Panc1 (cell line): ENCODE measurements at regions not wholly inside any gene's neighbourhood (a gene's known extent, or its start where the extent isn't known, plus 50 kb on each side); places are given as distances from the start of the nearest gene placed in this dataset.

Source experiments
- ATAC-seq: fragments of 200-7000 bp; cut with Tn5 transposase; 2 replicates; pipeline ENCODE4 v1.9.1; 2020; ENCODE audit warnings: mild to moderate bottlenecking, moderate library complexity
- BruUV-seq: library from RNA; stranded (reverse); fragments of 400-500 nt; replicated peaks from 2 replicates; lab custom pipeline; 2021; lab: Mats Ljungman, UMichigan
- CTCF ChIA-PET: fragments of 300-600 bp; sonication (Branson Sonifier 250); formaldehyde crosslinking; loops from one replicate; lab custom pipeline; 2022; ENCODE audit warnings: antibody characterized with exemption; lab: Charles Lee
- POLR2A ChIA-PET: fragments of 300-600 bp; sonication (Branson Sonifier 250); formaldehyde crosslinking; loops from one replicate; lab custom pipeline; 2022; ENCODE audit warnings: antibody characterized with exemption; lab: Charles Lee
- DNase-seq: peaks from one replicate; pipeline ENCODE4 v3.0.0-alpha.2; 2010; ENCODE audit warnings: low read depth, low spot score
- H3K27ac ChIP-seq: 2 replicates; pipeline ENCODE4 v1.5.1; 2011; ENCODE audit warnings: mild to moderate bottlenecking, low read length, inconsistent platforms
- H3K27me3 ChIP-seq: fragments of 200-500 bp; sonication (Bioruptor generic); 2 replicates; pipeline ENCODE4 v1.6.0; 2014; ENCODE audit warnings: low read length, inconsistent platforms; ENCODE audit not compliant: control insufficient read depth, insufficient read depth
- H3K36me3 ChIP-seq: fragments of 200-500 bp; sonication (Bioruptor generic); 2 replicates; pipeline ENCODE4 v1.5.1; 2014; ENCODE audit warnings: inconsistent platforms, mild to moderate bottlenecking, low read length, moderate library complexity; ENCODE audit not compliant: control insufficient read depth, insufficient read depth
- H3K4me1 ChIP-seq: 2 replicates; pipeline ENCODE4 v1.5.1; 2011; ENCODE audit warnings: inconsistent platforms, mild to moderate bottlenecking, low read length, moderate library complexity; ENCODE audit not compliant: control insufficient read depth, insufficient read depth
- H3K4me3 ChIP-seq, 2 experiments: 2 replicates each; pipeline ENCODE4 v1.5.1; 2011 to 2012; ENCODE audit warnings: low read depth in 2 of 2, low read length in 2 of 2, mild to moderate bottlenecking in 2 of 2, inconsistent platforms in 1 of 2, moderate library complexity in 1 of 2
- H3K9me3 ChIP-seq: fragments of 200-500 bp; sonication (Bioruptor generic); 2 replicates; pipeline ENCODE4 v1.5.1; 2014; ENCODE audit warnings: low read depth, mild to moderate bottlenecking, inconsistent platforms, low read length, moderate library complexity; ENCODE audit not compliant: control insufficient read depth, insufficient read depth
- CTCF ChIP-seq: fragments of 450-650 bp; IDR thresholded peaks from 2 replicates; pipeline ENCODE4 v1.5.1; 2017; ENCODE audit warnings: mild to moderate bottlenecking
- POLR2AphosphoS5 ChIP-seq: IDR thresholded peaks from 2 replicates; pipeline ENCODE4 v1.6.1; 2012; ENCODE audit warnings: mild to moderate bottlenecking, low read depth, low read length, moderate library complexity
- REST ChIP-seq, 2 experiments: IDR thresholded peaks; 2 replicates each; pipeline ENCODE4 v1.6.1; 2011 to 2012; ENCODE audit warnings: low read depth in 2 of 2, control low read depth in 1 of 2, low read length in 1 of 2, mild to moderate bottlenecking in 1 of 2, moderate library complexity in 1 of 2; ENCODE audit not compliant: insufficient read depth in 1 of 2
- SIN3A ChIP-seq: IDR thresholded peaks from 2 replicates; pipeline ENCODE4 v1.6.1; 2012; ENCODE audit warnings: low read depth, mild to moderate bottlenecking, low read length, moderate library complexity, borderline replicate concordance; ENCODE audit not compliant: insufficient read depth
- TCF7L2 ChIP-seq: IDR thresholded peaks from 2 replicates; pipeline ENCODE4 v1.6.1; 2011; ENCODE audit warnings: mild to moderate bottlenecking, low read depth, low read length, inconsistent platforms
- in situ Hi-C: cut with HindIII; loops from 2 replicates; pipeline ENCODE4 v1.10.0; 2016; ENCODE audit warnings: low sequenced_read_pairs, low pct_unique_long_range_greater_than_20kb
- intact Hi-C: fragments of 100-400 bp; cut with micrococcal nuclease; formaldehyde crosslinking; loops from one replicate; pipeline ENCODE4 v1.10.0; 2022; ENCODE audit not compliant: unreplicated experiment

GRCh38 chr17:5816491-5817070 lies 232.3 kb upstream of the NLRP1 start:
- Histone ChIP-seq H3K4me1 (no peaks in the 10 kb centered on the region), H3K27me3 (no peaks in the 10 kb centered on the region), H3K9me3 (no peaks in the 10 kb centered on the region), H3K4me3 (no peak overlapping the region), H3K27ac (no peak overlapping the region), H3K36me3 (no peaks in the 10 kb centered on the region)
- ChIA-PET CTCF (no interaction called here), POLR2A (no interaction called here)
- intact Hi-C loops = no loop called here
- DNase-seq = no peak
- BruUV-seq = no TSS peak
- in situ Hi-C loops = no loop called here
- TF ChIP-seq POLR2AphosphoS5 (no peak), REST (IDR thresholded peaks at IDR 0.05; ENCODE audit: insufficient read depth in 1 of 2, low read depth in 2 of 2, low read length in 1 of 2) (no peak), TCF7L2 (no peak), CTCF (no peak), SIN3A (no peak)
- no peak for ATAC-seq

- Histone ChIP-seq H3K9me3 (no peaks in the 10 kb centered on the region), H3K27me3 (no peaks in the 10 kb centered on the region), H3K4me1 (no peaks in the 10 kb centered on the region), H3K27ac (no peak overlapping the region), H3K36me3 (no peaks in the 10 kb centered on the region), H3K4me3 (no peak overlapping the region)
- POLR2A ChIA-PET = no interaction called here
- no peak for TF ChIP-seq CTCF
- no peak for TF ChIP-seq POLR2AphosphoS5
- TF ChIP-seq TCF7L2 = no peak
- no peak for TF ChIP-seq SIN3A
- no peak for TF ChIP-seq REST (IDR thresholded peaks at IDR 0.05; ENCODE audit: insufficient read depth in 1 of 2, low read depth in 2 of 2, low read length in 1 of 2)
- ATAC-seq (no peak), DNase-seq (no peak)
- CTCF ChIA-PET = no interaction called here
- intact Hi-C loops (no loop called here), in situ Hi-C loops (no loop called here)
- BruUV-seq = no TSS peak
Observed at GRCh38 chr17:5817475-5818395, 233.4 kb upstream of the NLRP1 start.
